ENCODE measurements at regions not wholly inside any gene's neighbourhood (a gene's known extent, or its start where the extent isn't known, plus 50 kb on each side); places are given as distances from the start of the nearest gene placed in this dataset.

GRCh38 chr4:174438711-174439110 lies 83.6 kb downstream of the HPGD start:
- Histone ChIP-seq H3K4me1 (ENCODE audit: control insufficient read depth in 2 of 2, insufficient read depth in 2 of 2, low read length in 2 of 2) (no peaks in the 10 kb centered on the region), H3K4me3 (ENCODE audit: low read length in 2 of 2) (no peak overlapping the region), H3K9me3 (ENCODE audit: control insufficient read depth in 2 of 2, insufficient read depth in 1 of 2, low read length in 1 of 2) (no peaks in the 10 kb centered on the region), H3K36me3 (ENCODE audit: control insufficient read depth in 2 of 2, insufficient read depth in 2 of 2, low read length in 1 of 2) (no peaks in the 10 kb centered on the region), H3K27me3 (ENCODE audit: control insufficient read depth in 2 of 2, insufficient read depth in 1 of 2, low read length in 1 of 2) (no peaks in the 10 kb centered on the region), H3K27ac (ENCODE audit: low read depth in 1 of 2, low read length in 1 of 2) (no peak overlapping the region)
- DNase-seq (ENCODE audit: low read depth in 6 of 9, low spot score in 9 of 9): no peak
- WGBS: 92% methylated on average over 7 of the region's 7 CpGs

DNA sequence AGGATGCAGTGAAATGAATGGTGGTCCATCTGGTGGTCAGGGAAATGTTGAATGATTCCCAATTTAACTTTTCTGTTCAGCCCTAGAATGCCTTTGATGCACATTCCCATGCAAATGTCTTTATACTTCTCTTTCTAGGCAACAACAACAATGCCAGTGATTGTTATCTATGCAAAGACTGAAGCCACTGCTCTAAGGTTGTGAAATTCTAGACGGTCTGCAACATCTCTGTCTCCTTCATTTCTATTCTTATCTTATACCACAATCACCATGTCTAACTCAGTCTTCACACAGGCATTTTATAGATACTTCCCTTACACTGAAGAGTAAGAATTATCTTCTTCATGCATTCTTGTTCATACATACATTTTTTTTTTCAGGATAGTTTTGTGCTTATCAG lies 84.5 kb downstream of the HPGD start:
- H3K27ac ChIP-seq (ENCODE audit: low read depth in 1 of 2, low read length in 1 of 2): no peak overlapping the region
- no peaks in the 10 kb centered on the region for H3K4me1 ChIP-seq (ENCODE audit: control insufficient read depth in 2 of 2, insufficient read depth in 2 of 2, low read length in 2 of 2)
- H3K27me3 ChIP-seq (ENCODE audit: control insufficient read depth in 2 of 2, insufficient read depth in 1 of 2, low read length in 1 of 2): no peaks in the 10 kb centered on the region
- no peak for DNase-seq (ENCODE audit: low read depth in 6 of 9, low spot score in 9 of 9)
- no peaks in the 10 kb centered on the region for H3K36me3 ChIP-seq (ENCODE audit: control insufficient read depth in 2 of 2, insufficient read depth in 2 of 2, low read length in 1 of 2)
- 75% methylated on average over 1 of the region's 1 CpG for WGBS
- no peak overlapping the region for H3K4me3 ChIP-seq (ENCODE audit: low read length in 2 of 2)
- no peaks in the 10 kb centered on the region for H3K9me3 ChIP-seq (ENCODE audit: control insufficient read depth in 2 of 2, insufficient read depth in 1 of 2, low read length in 1 of 2)

DNA sequence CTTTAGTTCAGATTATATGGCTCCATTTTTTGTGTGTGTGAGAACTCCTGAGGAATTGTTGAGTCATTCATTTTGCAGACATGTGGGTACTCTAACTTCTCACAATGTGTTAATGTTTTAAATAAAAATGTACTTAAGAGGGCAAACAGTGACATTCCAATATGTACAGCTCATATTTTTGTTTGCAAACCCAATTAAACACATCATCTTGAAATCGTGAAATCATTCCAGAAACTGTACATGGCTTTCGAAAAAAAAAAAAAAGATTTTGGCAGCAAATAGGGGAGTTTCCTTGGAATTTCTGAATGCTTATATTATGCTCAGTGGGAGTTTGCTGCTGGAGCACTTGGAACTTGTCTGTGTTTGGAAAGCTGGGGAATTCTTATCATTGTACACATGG lies 85.0 kb downstream of the HPGD start:
- Histone ChIP-seq H3K4me3 (ENCODE audit: low read length in 2 of 2) (no peak overlapping the region), H3K27ac (ENCODE audit: low read depth in 1 of 2, low read length in 1 of 2) (no peak overlapping the region), H3K27me3 (ENCODE audit: control insufficient read depth in 2 of 2, insufficient read depth in 1 of 2, low read length in 1 of 2) (no peaks in the 10 kb centered on the region), H3K36me3 (ENCODE audit: control insufficient read depth in 2 of 2, insufficient read depth in 2 of 2, low read length in 1 of 2) (no peaks in the 10 kb centered on the region), H3K4me1 (ENCODE audit: control insufficient read depth in 2 of 2, insufficient read depth in 2 of 2, low read length in 2 of 2) (no peaks in the 10 kb centered on the region), H3K9me3 (ENCODE audit: control insufficient read depth in 2 of 2, insufficient read depth in 1 of 2, low read length in 1 of 2) (no peaks in the 10 kb centered on the region)
- DNase-seq (ENCODE audit: low read depth in 6 of 9, low spot score in 9 of 9): no peak
- 77% methylated on average over 2 of the region's 2 CpGs for WGBS

GRCh38 chr4:174436377-174436776 lies 85.9 kb downstream of the HPGD start:
- H3K4me3 ChIP-seq (ENCODE audit: low read length in 2 of 2): no peak overlapping the region
- DNase-seq (ENCODE audit: low read depth in 6 of 9, low spot score in 9 of 9): no peak
- WGBS: 97% methylated on average over 1 of the region's 1 CpG

DNA sequence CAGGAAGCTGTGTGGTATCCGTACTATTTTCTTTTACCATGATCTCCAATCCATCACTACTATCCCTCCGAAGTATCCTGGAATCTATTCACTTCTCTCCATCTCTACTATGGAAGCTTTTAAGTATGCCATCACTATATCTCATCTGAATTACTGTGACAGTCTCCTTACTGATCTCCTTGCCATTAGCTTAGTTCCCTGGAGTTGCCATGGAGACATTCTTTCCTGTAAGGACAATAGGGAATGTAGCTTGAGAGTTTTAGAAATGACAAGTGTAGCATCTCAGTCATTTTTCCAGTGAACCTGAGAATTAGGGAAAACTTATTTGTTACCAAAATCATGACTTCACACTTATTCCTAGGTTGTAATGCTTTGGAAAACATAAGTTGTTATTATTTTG lies 86.3 kb downstream of the HPGD start:
- Histone ChIP-seq H3K4me3 (ENCODE audit: low read length in 2 of 2) (no peak overlapping the region), H3K27me3 (ENCODE audit: control insufficient read depth in 2 of 2, insufficient read depth in 1 of 2, low read length in 1 of 2) (no peaks in the 10 kb centered on the region), H3K36me3 (ENCODE audit: control insufficient read depth in 2 of 2, insufficient read depth in 2 of 2, low read length in 1 of 2) (no peaks in the 10 kb centered on the region), H3K9me3 (ENCODE audit: control insufficient read depth in 2 of 2, insufficient read depth in 1 of 2, low read length in 1 of 2) (no peaks in the 10 kb centered on the region), H3K4me1 (ENCODE audit: control insufficient read depth in 2 of 2, insufficient read depth in 2 of 2, low read length in 2 of 2) (no peaks in the 10 kb centered on the region), H3K27ac (ENCODE audit: low read depth in 1 of 2, low read length in 1 of 2) (no peak overlapping the region)
- no peak for DNase-seq (ENCODE audit: low read depth in 6 of 9, low spot score in 9 of 9)
- 98% methylated on average over 2 of the region's 2 CpGs for WGBS

More at GRCh38 chr4:174436377-174436776, 85.9 kb downstream of the HPGD start:
- H3K4me1 ChIP-seq (ENCODE audit: control insufficient read depth in 2 of 2, insufficient read depth in 2 of 2, low read length in 2 of 2): no peaks in the 10 kb centered on the region
- H3K9me3 ChIP-seq (ENCODE audit: control insufficient read depth in 2 of 2, insufficient read depth in 1 of 2, low read length in 1 of 2): no peaks in the 10 kb centered on the region
- no peaks in the 10 kb centered on the region for H3K27me3 ChIP-seq (ENCODE audit: control insufficient read depth in 2 of 2, insufficient read depth in 1 of 2, low read length in 1 of 2)
- no peak overlapping the region for H3K27ac ChIP-seq (ENCODE audit: low read depth in 1 of 2, low read length in 1 of 2)
- no peaks in the 10 kb centered on the region for H3K36me3 ChIP-seq (ENCODE audit: control insufficient read depth in 2 of 2, insufficient read depth in 2 of 2, low read length in 1 of 2)

DNA sequence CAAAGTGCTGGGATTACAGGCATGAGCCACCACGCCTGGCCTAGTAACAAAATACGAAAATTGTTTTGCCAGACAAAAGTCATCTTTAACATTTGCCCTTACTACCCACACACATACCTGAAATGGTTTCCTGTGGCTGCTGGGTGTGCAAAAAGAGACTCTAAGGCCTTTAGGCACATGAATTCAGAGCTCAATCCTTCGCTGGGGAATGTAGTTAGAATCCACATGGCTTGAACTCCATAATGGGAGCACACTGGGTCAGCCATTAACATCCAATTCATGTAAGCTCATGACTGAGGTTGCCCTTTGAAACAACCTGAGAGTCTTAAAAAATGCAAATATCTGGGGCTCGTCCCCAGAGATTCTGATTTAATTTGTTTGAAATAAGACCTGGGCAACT lies 87.8 kb downstream of the HPGD start:
- Histone ChIP-seq H3K27me3 (ENCODE audit: control insufficient read depth in 2 of 2, insufficient read depth in 1 of 2, low read length in 1 of 2) (no peaks in the 10 kb centered on the region), H3K4me1 (ENCODE audit: control insufficient read depth in 2 of 2, insufficient read depth in 2 of 2, low read length in 2 of 2) (no peaks in the 10 kb centered on the region), H3K9me3 (ENCODE audit: control insufficient read depth in 2 of 2, insufficient read depth in 1 of 2, low read length in 1 of 2) (no peaks in the 10 kb centered on the region), H3K27ac (ENCODE audit: low read depth in 1 of 2, low read length in 1 of 2) (no peak overlapping the region), H3K4me3 (ENCODE audit: low read length in 2 of 2) (no peak overlapping the region), H3K36me3 (ENCODE audit: control insufficient read depth in 2 of 2, insufficient read depth in 2 of 2, low read length in 1 of 2) (no peaks in the 10 kb centered on the region)
- 93% methylated on average over 4 of the region's 4 CpGs for WGBS
- DNase-seq (ENCODE audit: low read depth in 6 of 9, low spot score in 9 of 9): peak in 1 of 9 donors; percentile 24

DNA sequence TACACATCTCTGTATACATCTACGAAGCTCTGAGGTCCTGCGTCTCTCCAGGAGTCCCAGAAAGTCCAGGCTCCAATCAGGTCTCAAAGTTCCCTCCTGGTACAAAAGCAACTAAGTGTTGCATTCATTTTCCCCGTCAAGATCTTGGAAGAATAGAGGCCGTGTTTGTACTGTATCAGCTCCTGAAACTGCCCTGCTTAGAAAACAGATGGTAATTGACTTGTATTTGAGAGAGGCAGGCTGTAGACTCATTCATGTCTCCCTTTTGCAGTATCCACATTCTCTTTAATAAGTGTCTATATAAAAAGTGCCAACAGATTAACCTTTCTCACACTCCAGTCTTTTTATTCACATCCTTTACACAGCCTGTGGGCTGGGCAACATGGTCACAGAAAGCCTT lies 91.7 kb downstream of the HPGD start:
- H3K4me3 ChIP-seq (ENCODE audit: low read length in 2 of 2): no peak overlapping the region
- no peak overlapping the region for H3K27ac ChIP-seq (ENCODE audit: low read depth in 1 of 2, low read length in 1 of 2)
- H3K36me3 ChIP-seq (ENCODE audit: control insufficient read depth in 2 of 2, insufficient read depth in 2 of 2, low read length in 1 of 2): no peaks in the 10 kb centered on the region
- no peak for DNase-seq (ENCODE audit: low read depth in 6 of 9, low spot score in 9 of 9)
- no peaks in the 10 kb centered on the region for H3K27me3 ChIP-seq (ENCODE audit: control insufficient read depth in 2 of 2, insufficient read depth in 1 of 2, low read length in 1 of 2)
- H3K4me1 ChIP-seq (ENCODE audit: control insufficient read depth in 2 of 2, insufficient read depth in 2 of 2, low read length in 2 of 2): no peaks in the 10 kb centered on the region
- 96% methylated on average over 4 of the region's 4 CpGs for WGBS
- H3K9me3 ChIP-seq (ENCODE audit: control insufficient read depth in 2 of 2, insufficient read depth in 1 of 2, low read length in 1 of 2): no peaks in the 10 kb centered on the region

DNA sequence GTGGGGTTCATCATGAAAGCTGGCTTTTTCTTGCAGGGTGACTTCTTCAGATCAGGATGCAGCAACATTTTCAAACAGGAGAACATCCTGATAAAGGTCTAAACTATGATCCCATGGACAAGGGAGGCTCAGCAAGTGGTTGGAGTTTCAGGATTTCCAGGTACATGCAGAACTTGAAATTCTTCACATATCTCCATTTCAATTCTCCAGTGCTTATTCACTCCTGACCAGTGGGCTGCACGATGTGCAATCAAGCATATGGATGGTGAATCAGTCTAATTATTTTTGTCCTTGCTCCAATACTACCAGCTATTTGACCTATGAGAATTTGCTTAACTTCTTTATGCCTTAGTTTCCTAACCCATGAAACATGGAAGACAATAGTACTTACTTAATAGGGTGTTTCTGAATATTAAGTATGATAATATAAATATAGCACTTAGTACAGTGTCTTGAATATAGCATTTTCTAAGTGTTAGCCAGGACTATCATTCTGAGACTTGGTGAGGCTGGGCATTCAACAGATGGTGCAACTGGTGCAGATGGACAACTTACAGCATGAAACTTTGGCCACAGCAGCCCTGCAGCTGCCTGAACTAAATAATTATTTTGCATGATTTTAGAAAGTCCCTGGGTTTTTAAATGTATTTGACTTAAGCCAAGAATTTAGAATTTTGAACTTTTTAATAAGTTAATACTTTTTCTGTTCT lies 92.4 kb downstream of the HPGD start:
- Histone ChIP-seq H3K4me1 (ENCODE audit: control insufficient read depth in 2 of 2, insufficient read depth in 2 of 2, low read length in 2 of 2) (no peaks in the 10 kb centered on the region), H3K4me3 (ENCODE audit: low read length in 2 of 2) (no peak overlapping the region), H3K27ac (ENCODE audit: low read depth in 1 of 2, low read length in 1 of 2) (no peak overlapping the region), H3K36me3 (ENCODE audit: control insufficient read depth in 2 of 2, insufficient read depth in 2 of 2, low read length in 1 of 2) (no peaks in the 10 kb centered on the region), H3K27me3 (ENCODE audit: control insufficient read depth in 2 of 2, insufficient read depth in 1 of 2, low read length in 1 of 2) (no peaks in the 10 kb centered on the region), H3K9me3 (ENCODE audit: control insufficient read depth in 2 of 2, insufficient read depth in 1 of 2, low read length in 1 of 2) (no peaks in the 10 kb centered on the region)
- 95% methylated on average over 1 of the region's 1 CpG for WGBS
- no peak for DNase-seq (ENCODE audit: low read depth in 6 of 9, low spot score in 9 of 9)

- no peak overlapping the region for H3K4me3 ChIP-seq (ENCODE audit: low read length in 2 of 2)
- 88% methylated on average over 4 of the region's 4 CpGs for WGBS
These were observed 94.6 kb downstream of the HPGD start for GRCh38 chr4:174427571-174428140.

More at GRCh38 chr4:174427571-174428140, 94.6 kb downstream of the HPGD start:
- H3K4me1 ChIP-seq (ENCODE audit: control insufficient read depth in 2 of 2, insufficient read depth in 2 of 2, low read length in 2 of 2): peaks cover 0 to 3% of the 10 kb centered on the region in 2 donors
- no peaks in the 10 kb centered on the region for H3K36me3 ChIP-seq (ENCODE audit: control insufficient read depth in 2 of 2, insufficient read depth in 2 of 2, low read length in 1 of 2)
- H3K27ac ChIP-seq (ENCODE audit: low read depth in 1 of 2, low read length in 1 of 2): no peak overlapping the region
- no peak for DNase-seq (ENCODE audit: low read depth in 6 of 9, low spot score in 9 of 9)
- H3K27me3 ChIP-seq (ENCODE audit: control insufficient read depth in 2 of 2, insufficient read depth in 1 of 2, low read length in 1 of 2): no peaks in the 10 kb centered on the region
- H3K9me3 ChIP-seq (ENCODE audit: control insufficient read depth in 2 of 2, insufficient read depth in 1 of 2, low read length in 1 of 2): no peaks in the 10 kb centered on the region
